Nephron progenitor cell (in vitro differentiated cells): ENCODE measurements at regions not wholly inside any gene's neighbourhood (a gene's known extent, or its start where the extent isn't known, plus 50 kb on each side); places are given as distances from the start of the nearest gene placed in this dataset.

ENCODE experiments used
- DNase-seq: peaks from one replicate; pipeline ENCODE4 v3.0.0; 2021
- H3K27ac Mint-ChIP-seq: 2 replicates; pipeline ENCODE4 v1.8.0; 2021; ENCODE audit warnings: mild to moderate bottlenecking, moderate library complexity, mixed read lengths
- H3K27me3 Mint-ChIP-seq: 2 replicates; pipeline ENCODE4 v1.8.0; 2021; ENCODE audit warnings: mild to moderate bottlenecking, low read depth, mixed read lengths; ENCODE audit not compliant: poor library complexity
- H3K36me3 Mint-ChIP-seq: 2 replicates; pipeline ENCODE4 v1.8.0; 2021; ENCODE audit warnings: low read depth, mixed read lengths
- H3K4me1 Mint-ChIP-seq: 2 replicates; pipeline ENCODE4 v1.8.0; 2021; ENCODE audit warnings: mixed read lengths
- H3K4me3 Mint-ChIP-seq: 2 replicates; pipeline ENCODE4 v1.8.0; 2021; ENCODE audit warnings: mild to moderate bottlenecking, moderate library complexity, mixed read lengths
- H3K9me3 Mint-ChIP-seq: 2 replicates; pipeline ENCODE4 v1.8.0; 2021; ENCODE audit warnings: mild to moderate bottlenecking, moderate library complexity, mixed read lengths
- TF ChIP-seq, protein P1 (sequence below): fragments of 200-600 bp; sonication (generic); IDR thresholded peaks from 2 replicates; pipeline ENCODE4 v1.5.0; 2021; ENCODE audit warnings: antibody characterized with exemption

DNA sequence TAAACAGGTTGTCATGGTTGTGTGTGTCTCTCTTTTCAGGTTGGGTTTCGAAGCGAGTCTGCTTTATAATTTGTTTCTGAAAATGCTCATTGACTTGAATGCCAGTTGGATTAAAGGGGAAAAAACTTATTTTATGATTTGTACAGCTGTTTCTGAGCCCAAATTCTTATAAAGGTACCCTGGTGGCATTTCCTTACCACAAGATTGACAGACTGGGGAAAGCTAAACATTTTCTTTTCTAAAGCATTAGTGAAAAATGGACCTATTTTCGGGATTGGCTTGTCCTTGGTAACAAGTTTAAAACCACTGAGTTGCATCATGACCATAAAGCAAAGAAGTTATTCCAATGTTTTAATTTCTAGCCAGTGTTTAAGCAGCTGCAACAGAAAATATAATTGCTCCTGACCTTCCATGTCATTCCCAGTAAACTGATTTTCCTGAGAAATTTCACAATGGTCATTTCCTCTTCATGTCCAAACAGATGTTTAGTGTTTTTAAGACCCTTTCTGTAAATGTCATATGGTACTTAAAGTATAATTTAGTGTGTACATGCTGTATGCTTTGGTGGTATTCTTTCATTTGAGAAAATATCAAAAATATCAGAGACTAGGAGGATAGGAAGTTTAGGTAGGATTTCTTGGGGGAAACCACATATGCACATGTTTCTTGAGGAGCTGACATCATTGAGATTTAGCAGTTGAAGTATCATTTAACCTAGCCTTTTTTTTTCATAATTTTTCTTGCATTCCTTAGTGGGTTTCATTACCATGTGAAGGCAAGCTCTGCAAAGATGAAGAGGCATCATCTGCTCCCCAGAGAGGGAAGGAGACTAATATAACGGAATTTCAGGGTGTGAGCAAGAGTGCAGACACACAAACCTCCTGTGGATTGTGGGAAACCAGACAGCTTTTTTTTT is 667.1 kb upstream of the RGMB start:
- TF ChIP-seq, protein P1, sequence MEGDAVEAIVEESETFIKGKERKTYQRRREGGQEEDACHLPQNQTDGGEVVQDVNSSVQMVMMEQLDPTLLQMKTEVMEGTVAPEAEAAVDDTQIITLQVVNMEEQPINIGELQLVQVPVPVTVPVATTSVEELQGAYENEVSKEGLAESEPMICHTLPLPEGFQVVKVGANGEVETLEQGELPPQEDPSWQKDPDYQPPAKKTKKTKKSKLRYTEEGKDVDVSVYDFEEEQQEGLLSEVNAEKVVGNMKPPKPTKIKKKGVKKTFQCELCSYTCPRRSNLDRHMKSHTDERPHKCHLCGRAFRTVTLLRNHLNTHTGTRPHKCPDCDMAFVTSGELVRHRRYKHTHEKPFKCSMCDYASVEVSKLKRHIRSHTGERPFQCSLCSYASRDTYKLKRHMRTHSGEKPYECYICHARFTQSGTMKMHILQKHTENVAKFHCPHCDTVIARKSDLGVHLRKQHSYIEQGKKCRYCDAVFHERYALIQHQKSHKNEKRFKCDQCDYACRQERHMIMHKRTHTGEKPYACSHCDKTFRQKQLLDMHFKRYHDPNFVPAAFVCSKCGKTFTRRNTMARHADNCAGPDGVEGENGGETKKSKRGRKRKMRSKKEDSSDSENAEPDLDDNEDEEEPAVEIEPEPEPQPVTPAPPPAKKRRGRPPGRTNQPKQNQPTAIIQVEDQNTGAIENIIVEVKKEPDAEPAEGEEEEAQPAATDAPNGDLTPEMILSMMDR = no peak
- no peaks in the 10 kb centered on the region for H3K9me3 Mint-ChIP-seq
- H3K36me3 Mint-ChIP-seq = no peaks in the 10 kb centered on the region
- H3K27me3 Mint-ChIP-seq = no peaks in the 10 kb centered on the region
- H3K27ac Mint-ChIP-seq = no peak overlapping the region
- no peak overlapping the region for H3K4me3 Mint-ChIP-seq
- DNase-seq = no peak
- H3K4me1 Mint-ChIP-seq = no peaks in the 10 kb centered on the region

DNA sequence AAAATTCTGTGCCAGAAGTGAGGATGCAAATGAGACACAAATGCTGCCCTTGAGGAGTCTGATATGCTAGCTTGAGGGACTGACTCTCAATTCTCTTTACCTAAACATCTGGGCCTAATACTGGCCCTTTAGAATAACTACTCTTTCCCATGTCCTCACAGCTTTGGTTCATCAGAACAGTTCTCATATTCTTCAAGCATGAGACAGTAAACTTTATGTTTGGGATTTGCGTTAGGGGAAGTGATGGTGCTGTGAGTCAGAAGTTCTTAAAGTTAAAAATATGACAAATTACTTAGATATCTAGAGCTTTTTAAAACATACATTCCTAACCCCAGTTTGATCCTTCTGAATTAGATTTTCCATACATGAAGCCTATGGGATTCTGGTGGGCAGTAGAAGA is 665.0 kb upstream of the RGMB start:
- Mint-ChIP-seq H3K4me1 (no peaks in the 10 kb centered on the region), H3K27me3 (no peaks in the 10 kb centered on the region), H3K4me3 (no peak overlapping the region), H3K36me3 (no peaks in the 10 kb centered on the region), H3K27ac (no peak overlapping the region), H3K9me3 (peaks cover 4% of the 10 kb centered on the region)
- DNase-seq = no peak
- TF ChIP-seq, protein P1 = no peak

DNA sequence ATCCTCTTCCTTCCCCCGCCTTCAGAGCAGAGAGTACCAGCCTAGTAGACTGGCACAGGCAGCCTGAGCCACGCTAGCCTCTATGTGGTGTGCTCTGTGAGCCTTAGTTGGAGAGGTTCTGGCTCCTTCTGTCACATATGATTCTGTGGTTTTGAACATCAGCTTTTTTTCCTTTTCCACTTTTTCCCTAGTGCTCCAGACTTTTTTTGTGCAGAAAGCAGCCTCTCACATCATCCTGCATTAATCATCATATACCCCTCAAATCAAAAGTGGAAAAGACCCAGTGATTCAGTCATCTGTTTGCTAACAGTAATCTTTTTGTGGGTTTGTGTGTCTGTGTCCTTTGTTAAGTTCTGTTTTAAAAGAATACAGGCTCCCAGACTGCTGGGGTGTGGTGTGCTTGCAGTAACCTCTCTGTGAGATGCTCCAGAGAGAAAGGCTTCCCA is 663.9 kb upstream of the RGMB start:
- TF ChIP-seq, protein P1 = no peak
- no peak overlapping the region for H3K27ac Mint-ChIP-seq
- no peaks in the 10 kb centered on the region for H3K36me3 Mint-ChIP-seq
- H3K4me1 Mint-ChIP-seq = no peaks in the 10 kb centered on the region
- DNase-seq = no peak
- H3K27me3 Mint-ChIP-seq = no peaks in the 10 kb centered on the region
- H3K4me3 Mint-ChIP-seq = no peak overlapping the region
- H3K9me3 Mint-ChIP-seq = peaks cover 14% of the 10 kb centered on the region

DNA sequence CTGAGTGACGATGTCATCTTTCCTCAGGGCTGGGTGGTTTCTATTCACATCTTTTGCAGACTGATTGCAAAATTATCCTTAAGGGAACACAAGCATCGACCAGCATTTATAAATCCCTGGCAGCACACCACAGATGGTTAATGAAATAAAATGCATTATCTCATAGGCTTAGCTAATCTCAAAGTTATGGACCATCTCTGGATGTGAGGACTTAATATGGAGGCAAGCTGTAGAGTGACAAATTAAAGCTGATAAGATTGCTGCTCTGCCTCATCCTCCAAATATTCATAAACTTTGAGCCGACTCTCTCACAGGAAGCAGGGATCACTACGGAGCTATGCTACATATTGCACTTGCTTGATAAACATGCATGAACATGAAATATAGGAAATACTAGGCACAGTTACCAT is 663.2 kb upstream of the RGMB start:
- Mint-ChIP-seq H3K4me1 (no peaks in the 10 kb centered on the region), H3K4me3 (no peak overlapping the region), H3K36me3 (no peaks in the 10 kb centered on the region), H3K9me3 (peaks cover 19% of the 10 kb centered on the region), H3K27ac (no peak overlapping the region), H3K27me3 (no peaks in the 10 kb centered on the region)
- no peak for DNase-seq
- TF ChIP-seq, protein P1 = no peak

DNA sequence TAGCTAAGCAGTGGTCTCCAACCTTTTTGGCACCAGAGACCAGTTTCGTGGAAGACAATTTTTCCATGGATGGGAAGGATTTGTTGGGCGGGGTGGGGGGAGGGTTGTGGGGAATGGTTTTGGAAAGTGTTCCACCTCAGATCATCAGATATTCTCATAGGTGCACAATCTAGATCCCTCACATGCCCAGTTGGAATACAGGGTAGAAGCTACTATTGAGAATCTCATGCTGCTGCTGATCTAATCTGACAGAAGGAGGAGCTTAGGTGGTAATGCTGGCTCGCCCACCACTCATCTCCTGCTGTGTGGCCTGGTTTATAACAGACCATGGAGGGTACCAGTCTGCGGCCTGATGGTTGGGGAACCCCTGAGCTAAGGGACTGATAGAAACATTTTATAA is 662.7 kb upstream of the RGMB start:
- TF ChIP-seq, protein P1 = no peak
- no peak for DNase-seq
- H3K27me3 Mint-ChIP-seq = no peaks in the 10 kb centered on the region
- no peak overlapping the region for H3K4me3 Mint-ChIP-seq
- H3K4me1 Mint-ChIP-seq = no peaks in the 10 kb centered on the region
- no peaks in the 10 kb centered on the region for H3K36me3 Mint-ChIP-seq
- peaks cover 19% of the 10 kb centered on the region for H3K9me3 Mint-ChIP-seq
- H3K27ac Mint-ChIP-seq = no peak overlapping the region

DNA sequence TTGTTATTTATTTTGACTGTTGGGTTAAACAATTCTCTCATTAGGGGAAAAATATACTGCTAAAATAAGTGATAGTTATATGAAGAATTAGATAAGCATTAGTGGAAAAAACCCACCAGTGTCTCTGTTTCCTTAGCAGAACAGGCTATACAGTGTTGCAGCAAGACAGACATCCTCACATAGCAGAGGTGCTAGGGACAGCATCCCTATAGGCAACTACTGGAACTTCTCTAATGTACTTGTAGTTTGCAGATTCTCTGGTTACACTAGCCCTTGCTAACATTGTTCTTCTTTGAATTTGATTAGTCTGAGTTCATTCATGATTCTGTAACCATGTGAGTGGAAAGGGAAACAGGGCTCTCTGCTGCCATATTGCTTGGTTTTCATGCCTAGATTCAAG is 661.8 kb upstream of the RGMB start:
- no peak overlapping the region for H3K27ac Mint-ChIP-seq
- TF ChIP-seq, protein P1 = no peak
- no peaks in the 10 kb centered on the region for H3K36me3 Mint-ChIP-seq
- peaks cover 28% of the 10 kb centered on the region for H3K9me3 Mint-ChIP-seq
- H3K4me3 Mint-ChIP-seq = no peak overlapping the region
- H3K4me1 Mint-ChIP-seq = no peaks in the 10 kb centered on the region
- no peaks in the 10 kb centered on the region for H3K27me3 Mint-ChIP-seq
- no peak for DNase-seq
